Omental fat pad (tissue), 3 donors: ENCODE measurements at regions not wholly inside any gene's neighbourhood (a gene's known extent, or its start where the extent isn't known, plus 50 kb on each side); places are given as distances from the start of the nearest gene placed in this dataset.
A peak's percentile ranks its signal among the peaks of the same experiment; 100 is the strongest.

ENCODE experiments used
- ATAC-seq: fragments of 150-250 bp; one replicate; pipeline ENCODE4 v1.9.1; 2016; ENCODE audit warnings: mild to moderate bottlenecking, moderate library complexity; ENCODE audit not compliant: low FRiP score
- DNase-seq: peaks from one replicate; pipeline ENCODE4 v3.0.0-alpha.2; 2019; ENCODE audit warnings: low spot score
- TF ChIP-seq, protein P1 (sequence below), 3 donors: fragments of 450-650 bp; IDR thresholded peaks; one replicate each; pipeline ENCODE4 v1.5.1; 2016 to 2017; ENCODE audit warnings: antibody characterized with exemption in 3 of 3, mild to moderate bottlenecking in 3 of 3, moderate library complexity in 2 of 3

DNA sequence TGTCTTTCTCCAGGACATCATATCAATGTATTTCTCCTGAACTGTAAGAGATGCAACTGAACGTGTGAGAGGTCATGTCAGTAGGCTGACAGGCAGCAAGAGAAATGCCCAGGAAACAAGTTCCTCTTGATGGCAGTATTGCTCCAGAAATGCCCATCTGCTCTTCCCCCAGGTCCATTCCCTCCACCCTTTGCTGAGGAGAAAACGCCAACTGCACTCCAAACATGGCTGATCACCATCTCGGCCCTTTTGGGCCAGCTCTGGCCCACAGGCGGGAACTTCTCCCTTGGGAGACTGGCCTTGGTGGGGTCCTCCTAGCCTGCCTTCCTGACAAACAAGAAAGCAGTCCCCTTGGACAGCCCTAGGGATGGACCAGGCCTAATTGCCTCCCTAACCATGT is 276.5 kb upstream of the AGTR2 start:
- TF ChIP-seq, protein P1, sequence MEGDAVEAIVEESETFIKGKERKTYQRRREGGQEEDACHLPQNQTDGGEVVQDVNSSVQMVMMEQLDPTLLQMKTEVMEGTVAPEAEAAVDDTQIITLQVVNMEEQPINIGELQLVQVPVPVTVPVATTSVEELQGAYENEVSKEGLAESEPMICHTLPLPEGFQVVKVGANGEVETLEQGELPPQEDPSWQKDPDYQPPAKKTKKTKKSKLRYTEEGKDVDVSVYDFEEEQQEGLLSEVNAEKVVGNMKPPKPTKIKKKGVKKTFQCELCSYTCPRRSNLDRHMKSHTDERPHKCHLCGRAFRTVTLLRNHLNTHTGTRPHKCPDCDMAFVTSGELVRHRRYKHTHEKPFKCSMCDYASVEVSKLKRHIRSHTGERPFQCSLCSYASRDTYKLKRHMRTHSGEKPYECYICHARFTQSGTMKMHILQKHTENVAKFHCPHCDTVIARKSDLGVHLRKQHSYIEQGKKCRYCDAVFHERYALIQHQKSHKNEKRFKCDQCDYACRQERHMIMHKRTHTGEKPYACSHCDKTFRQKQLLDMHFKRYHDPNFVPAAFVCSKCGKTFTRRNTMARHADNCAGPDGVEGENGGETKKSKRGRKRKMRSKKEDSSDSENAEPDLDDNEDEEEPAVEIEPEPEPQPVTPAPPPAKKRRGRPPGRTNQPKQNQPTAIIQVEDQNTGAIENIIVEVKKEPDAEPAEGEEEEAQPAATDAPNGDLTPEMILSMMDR (IDR thresholded peaks at IDR 0.05): no peak
- DNase-seq (no peak), ATAC-seq (no peak)

DNA sequence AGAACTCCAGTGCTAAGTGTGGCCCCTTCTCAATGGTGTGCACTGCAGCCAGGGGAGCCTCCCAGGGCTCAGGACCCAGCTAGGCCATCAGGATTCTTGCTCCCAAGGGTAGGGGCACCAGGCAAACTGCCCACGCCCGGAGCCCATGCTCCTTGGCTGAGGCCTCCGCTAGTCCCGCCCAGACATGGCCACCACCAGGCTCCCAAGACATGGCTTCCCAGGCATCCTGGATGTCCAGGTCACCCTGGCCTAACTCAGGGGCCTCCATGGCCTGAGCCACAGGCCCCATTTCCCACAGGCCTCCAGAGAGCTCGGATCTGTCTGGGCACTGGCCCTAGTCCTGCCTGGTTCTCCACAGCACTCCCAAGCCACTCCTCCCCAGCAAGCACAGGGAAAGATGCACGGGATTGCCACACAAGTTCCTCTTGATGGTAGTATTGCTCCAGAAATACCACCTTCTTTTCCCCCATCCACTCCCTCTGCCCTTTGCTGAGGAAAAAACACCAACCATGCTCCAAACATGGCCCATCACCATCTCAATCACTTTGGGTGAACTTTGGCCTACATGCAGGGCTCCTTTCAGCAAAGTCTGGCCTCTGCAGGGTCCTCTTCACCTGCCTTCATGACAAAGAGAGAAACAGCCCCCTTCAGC is 274.7 kb upstream of the AGTR2 start:
- ATAC-seq (no peak), DNase-seq (no peak)
- TF ChIP-seq, protein P1 (IDR thresholded peaks at IDR 0.05): no peak

DNA sequence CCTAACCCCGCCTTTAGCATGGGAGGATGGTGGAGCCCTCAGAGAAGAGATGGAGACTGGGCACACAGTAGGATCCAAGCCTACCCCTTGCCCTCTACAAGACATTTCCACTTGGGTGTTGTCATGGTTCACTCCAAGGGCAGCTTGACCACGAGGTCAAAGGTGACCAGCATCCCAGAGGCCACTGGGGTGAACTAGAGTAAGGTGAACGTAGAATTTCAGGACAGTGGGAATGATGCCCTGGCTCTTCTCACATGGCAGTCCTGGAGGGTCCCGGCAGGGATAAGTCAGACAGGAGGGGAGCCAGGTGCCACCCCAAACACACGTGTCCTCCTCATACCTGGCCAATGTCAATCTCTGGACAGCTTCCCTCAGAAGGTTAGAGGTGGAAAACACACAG is 274.2 kb upstream of the AGTR2 start:
- no peak for DNase-seq
- TF ChIP-seq, protein P1 (IDR thresholded peaks at IDR 0.05): no peak
- ATAC-seq: no peak

DNA sequence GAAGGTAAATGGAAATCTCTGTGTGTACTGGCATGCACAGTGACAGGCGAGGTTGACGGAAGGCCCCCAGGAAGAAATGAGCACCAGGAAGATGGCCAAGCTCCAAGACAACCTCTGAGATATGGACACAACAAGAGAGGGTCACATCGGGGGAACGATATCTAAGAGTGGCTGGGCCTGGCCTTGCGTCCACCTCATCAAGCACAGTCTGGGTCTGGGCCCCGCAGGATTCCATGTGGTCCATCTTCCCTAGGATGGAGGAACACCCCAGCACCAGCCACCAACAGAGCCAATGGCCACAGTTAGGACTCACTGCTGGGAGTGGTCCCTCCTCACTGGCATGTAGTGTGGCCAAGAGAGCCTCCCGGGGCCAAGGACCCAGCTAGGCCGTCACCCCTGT is 272.6 kb upstream of the AGTR2 start:
- ATAC-seq (no peak), DNase-seq (no peak)
- TF ChIP-seq, protein P1 (IDR thresholded peaks at IDR 0.05): no peak

DNA sequence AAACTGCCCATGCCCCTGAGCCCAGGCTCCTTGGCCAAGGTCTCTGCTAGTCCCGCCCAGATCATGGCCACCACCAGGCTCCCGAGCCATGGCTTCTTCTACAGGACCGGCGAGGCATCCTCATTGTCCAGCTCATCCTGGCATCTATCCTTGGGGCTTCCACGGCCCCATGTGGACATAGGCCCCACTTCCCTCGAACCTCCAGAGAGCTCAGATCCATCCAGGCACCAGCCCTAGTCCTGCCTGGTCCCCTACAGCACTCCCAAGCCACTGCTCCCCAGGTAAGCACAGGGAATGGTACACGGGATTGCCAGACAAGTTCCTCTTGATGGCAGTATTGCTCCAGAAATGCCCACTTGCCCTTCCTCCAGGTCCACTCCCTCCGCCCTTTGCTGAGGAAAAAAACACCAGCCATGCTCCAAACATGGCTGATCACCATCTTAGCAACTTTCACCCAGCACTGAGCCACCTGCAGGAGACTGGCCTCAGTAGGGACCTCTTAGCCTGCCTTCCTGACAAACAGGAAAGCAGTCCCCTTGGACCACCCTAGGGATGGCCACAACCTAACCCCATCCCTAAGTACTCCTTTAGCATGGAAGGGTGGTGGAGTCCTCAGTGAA is 272.1 kb upstream of the AGTR2 start:
- ATAC-seq: no peak
- DNase-seq: peak; percentile 57

DNA sequence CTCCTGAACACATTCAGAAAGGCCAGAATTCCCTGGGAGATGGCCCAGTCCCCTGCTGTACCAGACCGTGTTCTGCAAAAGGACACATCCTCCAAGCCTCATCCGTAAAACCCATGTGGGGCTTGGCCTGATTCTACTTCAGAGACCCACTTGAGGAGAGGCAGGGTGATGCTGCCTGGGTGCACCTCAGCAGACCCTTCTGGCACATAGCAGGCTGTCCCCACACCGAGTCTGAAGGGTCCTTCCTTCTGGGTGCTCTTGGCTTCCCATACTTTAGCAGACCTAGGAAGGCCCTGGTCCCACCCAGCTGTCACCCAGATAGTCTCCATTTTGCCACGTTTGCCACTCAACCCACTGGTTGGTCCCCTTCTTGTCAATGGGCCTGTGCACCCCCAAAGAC is 270.1 kb upstream of the AGTR2 start:
- DNase-seq (no peak), ATAC-seq (no peak)
- TF ChIP-seq, protein P1 (IDR thresholded peaks at IDR 0.05): no peak

More for the DNA sequence above, 272.1 kb upstream of the AGTR2 start:
- TF ChIP-seq, protein P1 (IDR thresholded peaks at IDR 0.05): no peak

DNA sequence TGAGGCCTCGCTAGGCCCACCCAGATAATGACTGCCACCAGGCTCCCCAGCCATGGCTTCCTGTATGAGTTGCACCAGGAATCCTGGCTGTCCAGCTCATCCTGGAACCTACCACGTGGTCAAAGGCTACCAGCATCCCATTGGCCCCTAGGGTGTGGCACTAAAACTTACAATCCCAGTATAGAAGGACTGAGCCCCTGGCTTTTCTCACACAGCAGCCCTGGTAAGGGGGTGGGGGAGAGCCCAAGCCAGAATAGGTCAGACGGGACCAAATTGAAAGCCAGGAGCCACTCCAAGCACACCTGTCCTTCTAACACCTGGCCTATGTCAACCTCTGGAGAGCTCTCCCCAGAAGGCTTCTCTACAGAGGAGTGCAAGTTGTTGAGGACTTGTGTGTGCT is 269.3 kb upstream of the AGTR2 start:
- ATAC-seq (no peak), DNase-seq (no peak)
- TF ChIP-seq, protein P1 (IDR thresholded peaks at IDR 0.05): no peak
